ENCODE measurements at regions not wholly inside any gene's neighbourhood (a gene's known extent, or its start where the extent isn't known, plus 50 kb on each side); places are given as distances from the start of the nearest gene placed in this dataset.

- Histone ChIP-seq H4K20me1 (ENCODE audit: insufficient read depth) (no peaks in the 10 kb centered on the region), H3K9ac (no peak overlapping the region), H3F3A (ENCODE audit: insufficient read depth) (no peaks in the 10 kb centered on the region), H3K79me2 (ENCODE audit: insufficient read depth) (no peaks in the 10 kb centered on the region), H3K4me2 (ENCODE audit: unreplicated experiment) (no peak overlapping the region), H3K9me2 (ENCODE audit: insufficient read depth) (no peaks in the 10 kb centered on the region), H2AFZ (no peak overlapping the region), H3K36me3 (ENCODE audit: low read depth) (no peaks in the 10 kb centered on the region), H3K27me3 (replicated peaks; ENCODE audit: insufficient read depth) (no peaks in the 10 kb centered on the region), H3K9me3 (ENCODE audit: low read depth) (no peaks in the 10 kb centered on the region), H3K4me1 (ENCODE audit: insufficient read depth) (no peaks in the 10 kb centered on the region), H3K27ac (no peak overlapping the region), H3K4me3 (no peak overlapping the region)
- TF ChIP-seq EZH2 (IDR thresholded peaks at IDR 0.05; ENCODE audit: insufficient read depth, poor library complexity, severe bottlenecking) (no peak), EZH2phosphoT487 (IDR thresholded peaks at IDR 0.05; ENCODE audit: insufficient read depth, low read depth) (no peak)
- 38 to 43% methylated on average over 1 of the region's 1 CpG for WGBS, 2 experiments (ENCODE audit: low coverage in 1 of 2, low lambda C conversion rate in 2 of 2, missing lambda C conversion rate in 2 of 2)
- in situ Hi-C loops (cut with MboI): no loop called here
- DNase-seq: no peak
Observed at GRCh38 chrX:118220509-118220908, 103.9 kb upstream of the KLHL13 start.

GRCh38 chrX:118221270-118221669 is 104.7 kb upstream of the KLHL13 start:
- H2AFZ ChIP-seq: no peak overlapping the region
- no peak for DNase-seq
- H3K79me2 ChIP-seq (ENCODE audit: insufficient read depth): no peaks in the 10 kb centered on the region
- no peaks in the 10 kb centered on the region for H3F3A ChIP-seq (ENCODE audit: insufficient read depth)
- no peak for TF ChIP-seq EZH2 (IDR thresholded peaks at IDR 0.05; ENCODE audit: insufficient read depth, poor library complexity, severe bottlenecking)
- TF ChIP-seq EZH2phosphoT487 (IDR thresholded peaks at IDR 0.05; ENCODE audit: insufficient read depth, low read depth): no peak
- WGBS, 2 experiments (ENCODE audit: low coverage in 1 of 2, low lambda C conversion rate in 2 of 2, missing lambda C conversion rate in 2 of 2): 81 to 84% methylated on average over 4 of the region's 4 CpGs
- no peaks in the 10 kb centered on the region for H3K27me3 ChIP-seq (replicated peaks; ENCODE audit: insufficient read depth)
- H3K9me2 ChIP-seq (ENCODE audit: insufficient read depth): no peaks in the 10 kb centered on the region
- H3K9me3 ChIP-seq (ENCODE audit: low read depth): no peaks in the 10 kb centered on the region
- H3K36me3 ChIP-seq (ENCODE audit: low read depth): no peaks in the 10 kb centered on the region
- no peak overlapping the region for H3K4me3 ChIP-seq
- no peaks in the 10 kb centered on the region for H4K20me1 ChIP-seq (ENCODE audit: insufficient read depth)
- in situ Hi-C loops (cut with MboI): no loop called here
- H3K4me2 ChIP-seq (ENCODE audit: unreplicated experiment): no peak overlapping the region
- H3K9ac ChIP-seq: no peak overlapping the region
- no peak overlapping the region for H3K27ac ChIP-seq
- H3K4me1 ChIP-seq (ENCODE audit: insufficient read depth): no peaks in the 10 kb centered on the region

- H3K9ac ChIP-seq: no peak overlapping the region
- no peaks in the 10 kb centered on the region for H3K4me1 ChIP-seq (ENCODE audit: insufficient read depth)
- H3K9me3 ChIP-seq (ENCODE audit: low read depth): no peaks in the 10 kb centered on the region
- H3K27ac ChIP-seq: no peak overlapping the region
- DNase-seq: peak; percentile 32
- no peaks in the 10 kb centered on the region for H3K27me3 ChIP-seq (replicated peaks; ENCODE audit: insufficient read depth)
- H3K79me2 ChIP-seq (ENCODE audit: insufficient read depth): no peaks in the 10 kb centered on the region
- no peak overlapping the region for H3K4me2 ChIP-seq (ENCODE audit: unreplicated experiment)
- H3K36me3 ChIP-seq (ENCODE audit: low read depth): no peaks in the 10 kb centered on the region
- no peak overlapping the region for H3K4me3 ChIP-seq
- H3F3A ChIP-seq (ENCODE audit: insufficient read depth): no peaks in the 10 kb centered on the region
- H4K20me1 ChIP-seq (ENCODE audit: insufficient read depth): no peaks in the 10 kb centered on the region
- H3K9me2 ChIP-seq (ENCODE audit: insufficient read depth): no peaks in the 10 kb centered on the region
- TF ChIP-seq EZH2phosphoT487 (IDR thresholded peaks at IDR 0.05; ENCODE audit: insufficient read depth, low read depth) (no peak), EZH2 (IDR thresholded peaks at IDR 0.05; ENCODE audit: insufficient read depth, poor library complexity, severe bottlenecking) (no peak)
- in situ Hi-C loops (cut with MboI): no loop called here
- no peak overlapping the region for H2AFZ ChIP-seq
- WGBS, 2 experiments (ENCODE audit: low coverage in 1 of 2, low lambda C conversion rate in 2 of 2, missing lambda C conversion rate in 2 of 2): 0% methylated on average over 3 of the region's 3 CpGs
Observed at GRCh38 chrX:118221733-118222132, 105.1 kb upstream of the KLHL13 start.

- Histone ChIP-seq H3K4me1 (ENCODE audit: insufficient read depth) (no peaks in the 10 kb centered on the region), H4K20me1 (ENCODE audit: insufficient read depth) (no peaks in the 10 kb centered on the region), H3K79me2 (ENCODE audit: insufficient read depth) (no peaks in the 10 kb centered on the region), H3K4me3 (no peak overlapping the region), H3K27me3 (replicated peaks; ENCODE audit: insufficient read depth) (no peaks in the 10 kb centered on the region), H3K9me2 (ENCODE audit: insufficient read depth) (no peaks in the 10 kb centered on the region), H3K36me3 (ENCODE audit: low read depth) (no peaks in the 10 kb centered on the region), H3K9me3 (ENCODE audit: low read depth) (no peaks in the 10 kb centered on the region), H2AFZ (no peak overlapping the region), H3K9ac (no peak overlapping the region), H3K4me2 (ENCODE audit: unreplicated experiment) (no peak overlapping the region), H3K27ac (no peak overlapping the region), H3F3A (ENCODE audit: insufficient read depth) (no peaks in the 10 kb centered on the region)
- no peak for DNase-seq
- in situ Hi-C loops (cut with MboI): no loop called here
- TF ChIP-seq EZH2 (IDR thresholded peaks at IDR 0.05; ENCODE audit: insufficient read depth, poor library complexity, severe bottlenecking) (no peak), EZH2phosphoT487 (IDR thresholded peaks at IDR 0.05; ENCODE audit: insufficient read depth, low read depth) (no peak)
Observed at GRCh38 chrX:118222421-118222820, 105.8 kb upstream of the KLHL13 start.

All from GM23248 (cell line).